GM12878 (cell line): ENCODE measurements at regions not wholly inside any gene's neighbourhood (a gene's known extent, or its start where the extent isn't known, plus 50 kb on each side); places are given as distances from the start of the nearest gene placed in this dataset.

Experiments used
- ATAC-seq: fragments of 200-7000 bp; cut with Tn5 transposase; 3 replicates; pipeline ENCODE4 v1.9.1; 2020; ENCODE audit warnings: mild to moderate bottlenecking, moderate library complexity
- BruUV-seq: library from RNA; stranded (reverse); fragments of 400-500 nt; replicated peaks from 2 replicates; lab custom pipeline; 2021; lab: Mats Ljungman, UMichigan
- CTCF ChIA-PET: fragments of 300-600 bp; sonication (Branson Sonifier 250); formaldehyde crosslinking; extraction: SDS; loops from one replicate; lab custom pipeline; 2021; ENCODE audit warnings: inconsistent platforms; lab: Yijun Ruan, JAX
- POLR2A ChIA-PET: fragments of 350-600 bp; formaldehyde crosslinking; extraction: SDS; loops from one replicate; lab custom pipeline; 2021; ENCODE audit warnings: inconsistent platforms; lab: Charles Lee
- RAD21 ChIA-PET: fragments of 300-600 bp; sonication (Branson Sonifier 250); formaldehyde crosslinking; loops from one replicate; lab custom pipeline; 2023; ENCODE audit warnings: antibody characterized with exemption; ENCODE audit not compliant: unreplicated experiment; lab: Charles Lee
- SMC1A ChIA-PET: fragments of 300-600 bp; sonication (Branson Sonifier 250); formaldehyde crosslinking; loops from one replicate; lab custom pipeline; 2023; ENCODE audit not compliant: unreplicated experiment, uncharacterized antibody; lab: Charles Lee
- DNase-seq: peaks from one replicate; pipeline ENCODE4 v3.0.0-alpha.2; 2011; ENCODE audit warnings: low read depth, low spot score
- FAIRE-seq: peaks from 3 replicates; lab custom pipeline; 2011; peaks lifted over from hg19 to GRCh38; lab: Jason Lieb, UNC
- H2AFZ ChIP-seq: 2 replicates; pipeline ENCODE4 v1.6.0; 2011; ENCODE audit warnings: low read depth, low read length, control low read depth; ENCODE audit not compliant: control insufficient read depth
- H3K27ac ChIP-seq: 2 replicates; pipeline ENCODE4 v1.5.1; 2011; ENCODE audit warnings: control low read depth; ENCODE audit not compliant: control insufficient read depth, insufficient read depth
- H3K27me3 ChIP-seq, 2 experiments: replicated peaks in 1 of 2; 2 replicates each; pipeline versions ENCODE4 v1.6.0 to v1.6.1; 2011; ENCODE audit warnings: low read length in 1 of 2; ENCODE audit not compliant: control insufficient read depth in 2 of 2, insufficient read depth in 2 of 2
- H3K36me3 ChIP-seq, 2 experiments: 2 replicates each; pipeline ENCODE4 v1.5.1; 2011; ENCODE audit warnings: low read length in 1 of 2; ENCODE audit not compliant: control insufficient read depth in 2 of 2, insufficient read depth in 2 of 2
- H3K4me1 ChIP-seq: 2 replicates; pipeline ENCODE4 v1.6.1; 2011; ENCODE audit warnings: mild to moderate bottlenecking, low read length, moderate library complexity, mixed read lengths; ENCODE audit not compliant: control insufficient read depth, insufficient read depth
- H3K4me2 ChIP-seq: 2 replicates; pipeline ENCODE4 v1.6.0; 2011; ENCODE audit warnings: control low read depth; ENCODE audit not compliant: control insufficient read depth, insufficient read depth
- H3K4me3 ChIP-seq: fragments of 200-600 bp; sonication (generic); 2 replicates; pipeline ENCODE4 v1.5.1; 2016
- H3K79me2 ChIP-seq: 2 replicates; pipeline ENCODE4 v1.6.0; 2011; ENCODE audit warnings: low read length; ENCODE audit not compliant: control insufficient read depth, insufficient read depth
- H3K9ac ChIP-seq: 2 replicates; pipeline ENCODE4 v1.8.0; 2011; ENCODE audit warnings: low read length, control low read depth, mixed read lengths; ENCODE audit not compliant: control insufficient read depth, insufficient read depth
- H3K9me3 ChIP-seq: replicated peaks from 3 replicates; pipeline ENCODE4 v1.5.1; 2011; ENCODE audit warnings: mild to moderate bottlenecking, low read length; ENCODE audit not compliant: control insufficient read depth, insufficient read depth
- H4K20me1 ChIP-seq: 2 replicates; pipeline ENCODE4 v1.6.0; 2011; ENCODE audit not compliant: control insufficient read depth, insufficient read depth
- CREB1 ChIP-seq: IDR thresholded peaks from 2 replicates; pipeline ENCODE4 v1.6.1; 2012; ENCODE audit warnings: low read depth, mild to moderate bottlenecking, inconsistent platforms
- MEF2B ChIP-seq: fragments of 450-650 bp; IDR thresholded peaks from 2 replicates; pipeline ENCODE4 v1.6.1; 2018; ENCODE audit warnings: mild to moderate bottlenecking, moderate library complexity; ENCODE audit not compliant: partially characterized antibody, poor library complexity, severe bottlenecking
- MTA3 ChIP-seq: IDR thresholded peaks from 2 replicates; pipeline ENCODE4 v1.6.1; 2012; ENCODE audit warnings: low read length, inconsistent platforms, borderline replicate concordance
- NR2C1 ChIP-seq: fragments of 450-650 bp; IDR thresholded peaks from 2 replicates; pipeline ENCODE4 v1.6.1; 2017; ENCODE audit warnings: antibody characterized with exemption, mild to moderate bottlenecking, moderate library complexity
- NR2C2 ChIP-seq: IDR thresholded peaks from 2 replicates; pipeline ENCODE4 v1.6.1; 2011; ENCODE audit warnings: borderline replicate concordance, low read depth; ENCODE audit not compliant: control insufficient read depth, insufficient read length
- WGBS: methylation state at CpG from one replicate; pipeline ENCODE4 v1.1.6; 2016; ENCODE audit warnings: low lambda C conversion rate; ENCODE audit not compliant: insufficient replicate concordance, insufficient coverage; ENCODE audit errors: missing lambda C conversion rate; 5-methylcytosine and 5-hydroxymethylcytosine counted together
- in situ Hi-C: fragments of 300-500 bp; cut with MboI; formaldehyde crosslinking; loops from 9 replicates; pipeline ENCODE4 v1.14.3; 2018; ENCODE audit warnings: mixed read lengths
- intact Hi-C: fragments of 100-400 bp; cut with micrococcal nuclease; formaldehyde crosslinking; loops from one replicate; pipeline ENCODE4 v1.14.2; 2022; ENCODE audit not compliant: unreplicated experiment
- TF ChIP-seq, protein P1 (sequence below): fragments of 450-650 bp; IDR thresholded peaks from 2 replicates; pipeline ENCODE4 v1.6.1; 2016; ENCODE audit warnings: mild to moderate bottlenecking, moderate library complexity, borderline replicate concordance

DNA sequence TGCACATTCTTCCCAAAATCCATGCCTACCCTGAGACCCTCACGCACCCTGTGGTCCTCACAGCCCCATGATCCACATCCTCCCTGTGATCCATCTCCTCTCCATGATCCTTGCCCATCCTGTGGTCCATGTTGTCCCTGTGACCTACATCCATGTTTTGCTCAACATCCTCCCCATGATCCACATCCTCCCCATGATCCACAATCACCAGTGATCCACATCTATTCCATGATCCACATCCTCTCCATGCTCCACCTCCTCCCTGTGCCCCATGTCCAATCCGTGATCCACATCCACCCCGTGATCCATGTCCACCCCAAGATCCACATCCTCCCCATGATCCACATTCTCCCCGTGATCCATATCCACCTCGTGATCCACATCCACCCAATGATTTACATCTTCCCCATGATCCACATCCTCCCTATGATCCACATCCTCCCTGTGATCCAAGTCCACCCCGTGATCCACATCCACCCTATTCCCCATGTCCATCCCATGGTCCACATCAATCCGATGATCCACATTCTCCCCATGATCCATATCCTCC is 281.2 kb downstream of the MYCN start (continued):
- TF ChIP-seq, protein P1, sequence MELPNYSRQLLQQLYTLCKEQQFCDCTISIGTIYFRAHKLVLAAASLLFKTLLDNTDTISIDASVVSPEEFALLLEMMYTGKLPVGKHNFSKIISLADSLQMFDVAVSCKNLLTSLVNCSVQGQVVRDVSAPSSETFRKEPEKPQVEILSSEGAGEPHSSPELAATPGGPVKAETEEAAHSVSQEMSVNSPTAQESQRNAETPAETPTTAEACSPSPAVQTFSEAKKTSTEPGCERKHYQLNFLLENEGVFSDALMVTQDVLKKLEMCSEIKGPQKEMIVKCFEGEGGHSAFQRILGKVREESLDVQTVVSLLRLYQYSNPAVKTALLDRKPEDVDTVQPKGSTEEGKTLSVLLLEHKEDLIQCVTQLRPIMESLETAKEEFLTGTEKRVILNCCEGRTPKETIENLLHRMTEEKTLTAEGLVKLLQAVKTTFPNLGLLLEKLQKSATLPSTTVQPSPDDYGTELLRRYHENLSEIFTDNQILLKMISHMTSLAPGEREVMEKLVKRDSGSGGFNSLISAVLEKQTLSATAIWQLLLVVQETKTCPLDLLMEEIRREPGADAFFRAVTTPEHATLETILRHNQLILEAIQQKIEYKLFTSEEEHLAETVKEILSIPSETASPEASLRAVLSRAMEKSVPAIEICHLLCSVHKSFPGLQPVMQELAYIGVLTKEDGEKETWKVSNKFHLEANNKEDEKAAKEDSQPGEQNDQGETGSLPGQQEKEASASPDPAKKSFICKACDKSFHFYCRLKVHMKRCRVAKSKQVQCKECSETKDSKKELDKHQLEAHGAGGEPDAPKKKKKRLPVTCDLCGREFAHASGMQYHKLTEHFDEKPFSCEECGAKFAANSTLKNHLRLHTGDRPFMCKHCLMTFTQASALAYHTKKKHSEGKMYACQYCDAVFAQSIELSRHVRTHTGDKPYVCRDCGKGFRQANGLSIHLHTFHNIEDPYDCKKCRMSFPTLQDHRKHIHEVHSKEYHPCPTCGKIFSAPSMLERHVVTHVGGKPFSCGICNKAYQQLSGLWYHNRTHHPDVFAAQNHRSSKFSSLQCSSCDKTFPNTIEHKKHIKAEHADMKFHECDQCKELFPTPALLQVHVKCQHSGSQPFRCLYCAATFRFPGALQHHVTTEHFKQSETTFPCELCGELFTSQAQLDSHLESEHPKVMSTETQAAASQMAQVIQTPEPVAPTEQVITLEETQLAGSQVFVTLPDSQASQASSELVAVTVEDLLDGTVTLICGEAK: no peak
- TF ChIP-seq MTA3 (no peak), MEF2B (no peak)

DNA sequence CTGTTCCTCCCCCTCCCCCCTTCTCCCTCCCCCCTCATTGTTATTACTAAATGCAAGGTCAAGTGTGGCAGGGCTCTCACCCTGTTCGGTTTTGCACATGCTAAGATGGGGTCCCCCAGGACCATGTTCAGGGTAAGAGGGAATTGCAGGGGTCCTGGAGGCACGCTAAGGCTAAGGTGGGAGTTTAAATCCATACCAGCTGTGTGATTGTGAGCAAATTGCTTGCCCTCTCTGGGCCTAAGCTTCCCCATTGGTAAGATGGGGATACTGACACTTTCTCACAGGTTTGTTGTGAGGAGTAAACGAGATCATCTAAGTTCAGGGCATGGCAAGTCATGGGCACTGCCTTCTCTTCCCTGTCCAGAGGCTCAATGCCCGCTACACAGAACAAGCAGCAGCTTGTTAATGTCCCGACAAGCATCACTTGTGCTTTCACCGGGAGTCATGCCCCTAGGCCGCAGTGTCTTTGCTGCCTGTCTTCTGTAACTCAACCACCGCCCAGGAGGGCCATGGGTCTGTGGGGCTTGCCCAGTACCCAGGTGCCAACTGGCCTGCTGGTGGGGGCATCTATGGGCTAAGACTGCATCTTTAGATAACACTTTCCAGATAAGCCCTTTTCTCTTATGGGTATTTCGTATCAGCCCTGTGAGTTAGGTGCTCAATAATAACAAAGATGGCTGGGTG is 279.1 kb downstream of the MYCN start:
- Histone ChIP-seq H3K9me3 (no peaks in the 10 kb centered on the region), H4K20me1 (no peaks in the 10 kb centered on the region), H3K27me3 (no peaks in the 10 kb centered on the region), H3K4me2 (no peak overlapping the region), H3K27ac (no peak overlapping the region), H3K36me3 (no peaks in the 10 kb centered on the region), H2AFZ (no peak overlapping the region), H3K79me2 (no peaks in the 10 kb centered on the region), H3K9ac (no peak overlapping the region), H3K4me1 (no peaks in the 10 kb centered on the region), H3K4me3 (no peak overlapping the region)
- TF ChIP-seq NR2C1 (no peak), NR2C2 (no peak), CREB1 (no peak)
- in situ Hi-C loops: no loop called here
- DNase-seq (no peak), FAIRE-seq (no peak), ATAC-seq (no peak)
- ChIA-PET POLR2A (no interaction called here), RAD21 (interaction anchor here (0.8 kb wide), 1 partner anchor 253 kb away, joined by 3 read pairs; no protein-coding TSS in a partner anchor), SMC1A (no interaction called here), CTCF (interaction anchor here (1.6 kb wide), 1 partner anchor 582 kb away, joined by 3 read pairs; no protein-coding TSS in a partner anchor)
- BruUV-seq: no TSS peak
- intact Hi-C loops: loop anchor here (5.0 kb wide), 1 partner anchor 582 kb away; no protein-coding TSS in a partner anchor
- WGBS: 29% methylated on average over 9 of the region's 9 CpGs
